HG02852 (cell line): ENCODE measurements at regions not wholly inside any gene's neighbourhood (a gene's known extent, or its start where the extent isn't known, plus 50 kb on each side); places are given as distances from the start of the nearest gene placed in this dataset.

Source experiments
- ATAC-seq: cut with Tn5 transposase; IDR thresholded peaks from one replicate; pipeline ENCODE4 v1.9.1; 2021; ENCODE audit warnings: mild to moderate bottlenecking, moderate library complexity; ENCODE audit not compliant: unreplicated experiment

DNA sequence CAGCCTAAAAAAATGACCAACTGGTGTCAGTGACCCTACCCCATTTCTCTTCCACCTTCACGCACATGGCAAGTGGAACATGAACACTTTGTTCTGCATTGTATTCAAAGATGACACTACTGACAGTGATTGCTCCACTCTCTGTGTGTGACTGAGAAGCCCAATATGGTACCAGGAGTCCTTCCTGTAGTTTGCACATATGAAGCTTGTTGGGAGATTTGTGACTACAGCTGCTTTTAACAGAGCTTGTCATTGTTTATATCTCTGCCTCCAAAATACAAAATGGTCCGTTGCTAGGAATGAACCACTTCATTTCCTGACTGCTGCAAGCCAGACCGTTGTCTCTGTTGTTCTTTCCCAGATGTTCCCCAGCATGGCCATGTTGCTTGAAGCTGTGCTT lies 140.3 kb upstream of the TCF21 start:
- no peak for ATAC-seq

DNA sequence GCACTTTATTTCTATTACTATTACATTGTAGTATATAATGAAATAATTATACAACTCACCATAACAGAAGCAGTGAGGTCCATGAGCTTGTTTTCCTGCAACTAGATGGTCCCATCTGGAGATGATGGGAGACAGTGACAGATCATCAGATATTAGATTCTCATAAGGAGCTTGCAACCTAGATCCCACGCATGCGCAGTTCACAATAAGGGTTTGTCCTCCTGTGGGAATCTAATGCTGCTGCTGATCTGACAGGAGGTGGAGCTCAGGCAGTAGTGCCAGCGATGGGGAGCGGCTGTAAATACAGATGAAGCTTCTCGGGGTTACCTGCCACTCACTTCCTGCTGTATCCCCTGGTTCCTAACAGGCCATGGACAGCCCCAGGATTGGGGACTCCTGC lies 139.5 kb upstream of the TCF21 start:
- ATAC-seq: no peak

GRCh38 chr6:133752129-133752528 lies 136.8 kb upstream of the TCF21 start:
- ATAC-seq: no peak

DNA sequence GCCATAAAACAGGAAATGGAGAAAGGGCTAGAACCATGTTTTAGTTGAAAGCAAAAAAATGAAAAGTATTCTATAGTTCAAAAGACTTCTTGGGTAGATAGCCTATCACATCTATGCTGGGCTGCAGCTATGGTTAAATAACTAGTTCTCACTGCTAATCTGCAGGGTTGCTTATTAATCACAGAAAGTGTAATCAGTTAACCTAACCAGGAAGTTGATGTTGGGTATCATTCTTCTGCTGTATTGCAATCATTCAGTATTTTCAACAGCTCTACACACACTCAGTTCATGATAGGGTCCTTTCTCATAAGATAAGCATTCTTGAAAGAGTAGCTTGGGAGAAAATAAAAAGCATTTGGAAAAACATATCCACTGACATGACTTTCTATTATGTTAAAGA lies 135.2 kb upstream of the TCF21 start:
- ATAC-seq: no peak

- no peak for ATAC-seq
Measured at GRCh38 chr6:133754298-133754697, 134.6 kb upstream of the TCF21 start.

DNA sequence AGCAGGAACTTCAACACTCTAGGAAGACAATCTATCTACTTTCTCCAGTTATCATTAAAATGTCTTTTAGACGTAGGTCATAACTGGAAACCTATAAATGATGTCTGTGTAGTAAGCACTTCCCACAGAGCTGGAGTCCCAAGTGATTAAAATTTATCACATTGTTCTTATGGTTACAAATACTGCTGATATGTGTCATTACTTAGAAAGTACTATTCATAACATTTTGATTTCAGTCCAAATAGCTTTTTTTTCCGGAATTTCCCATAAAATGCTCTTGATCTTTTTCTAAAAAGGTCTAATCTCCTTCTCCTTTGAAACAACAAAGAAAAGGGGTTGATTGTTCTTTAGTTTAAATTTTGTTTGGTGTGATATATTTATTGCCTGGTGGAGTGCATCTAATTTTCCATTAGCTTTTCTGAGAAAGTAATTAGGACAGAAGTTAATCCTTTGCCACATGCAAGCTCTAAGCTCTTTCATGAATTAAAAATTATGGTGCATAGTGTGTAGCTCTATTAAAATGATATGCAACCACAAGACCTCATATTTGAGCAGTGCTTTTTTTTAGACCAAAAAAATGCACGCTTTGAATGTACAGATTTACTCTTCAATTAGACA lies 132.7 kb upstream of the TCF21 start:
- ATAC-seq: no peak

DNA sequence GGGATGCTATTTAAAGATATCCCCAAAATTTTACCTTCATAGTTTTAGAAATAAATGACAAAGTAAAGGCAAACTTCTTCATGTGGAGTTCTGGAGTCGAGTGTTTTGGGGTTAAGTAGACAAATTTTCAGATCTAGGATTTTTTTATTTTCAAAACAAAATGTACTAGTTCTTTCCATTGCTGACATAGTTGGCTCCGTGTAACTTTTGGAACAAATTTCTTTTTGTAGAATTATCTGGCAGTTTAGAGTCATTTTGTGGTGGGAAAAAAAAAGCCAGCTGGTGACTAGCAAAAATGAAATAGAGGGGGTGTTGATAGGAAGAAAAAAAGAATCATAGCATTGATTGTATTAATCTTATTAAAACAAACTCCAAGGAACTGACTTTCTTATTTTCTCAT lies 131.6 kb upstream of the TCF21 start:
- ATAC-seq: no peak

DNA sequence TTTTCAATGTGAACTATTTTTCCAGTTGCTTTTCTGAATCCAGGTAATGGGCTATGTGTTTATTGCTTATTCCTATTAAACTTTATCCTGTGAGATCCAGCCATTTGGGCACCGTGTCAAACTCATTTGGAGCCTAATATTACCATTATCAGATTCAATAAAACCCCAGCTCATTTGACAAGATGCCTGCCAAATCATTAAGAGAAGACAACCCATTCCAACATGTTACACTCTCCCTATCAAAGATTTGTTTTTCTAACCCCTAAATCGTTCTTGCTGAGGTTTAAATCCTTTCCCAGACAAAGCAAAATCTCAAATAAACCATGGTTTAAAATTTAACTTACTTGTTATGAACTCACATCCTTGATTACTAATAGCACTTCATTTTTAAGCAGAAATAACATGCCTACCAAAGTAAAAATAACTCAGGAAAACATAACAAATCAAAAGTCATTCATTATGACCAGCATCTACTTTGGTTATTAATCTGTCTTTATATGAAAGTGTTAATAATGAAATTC lies 130.0 kb upstream of the TCF21 start:
- no peak for ATAC-seq

DNA sequence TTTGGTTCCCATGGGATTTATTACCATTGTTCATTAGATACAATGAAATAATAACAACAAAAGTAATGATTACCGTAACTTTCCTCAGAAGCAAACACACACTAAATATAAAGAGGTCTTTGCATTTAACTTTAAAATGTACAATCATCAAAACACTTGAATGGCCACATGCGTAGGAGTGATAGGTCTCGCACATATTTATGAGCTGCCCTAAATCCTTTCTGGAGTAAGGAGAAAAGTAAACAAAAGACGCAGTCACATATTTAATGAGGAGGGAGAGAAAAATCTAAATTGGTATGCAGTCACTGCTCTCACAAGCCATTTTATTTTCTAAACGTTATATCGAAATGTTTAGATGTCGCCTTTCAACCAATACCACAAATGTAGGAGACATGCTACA lies 129.4 kb upstream of the TCF21 start:
- ATAC-seq: no peak

- no peak for ATAC-seq
Measured at GRCh38 chr6:133761706-133762105, 127.2 kb upstream of the TCF21 start.

DNA sequence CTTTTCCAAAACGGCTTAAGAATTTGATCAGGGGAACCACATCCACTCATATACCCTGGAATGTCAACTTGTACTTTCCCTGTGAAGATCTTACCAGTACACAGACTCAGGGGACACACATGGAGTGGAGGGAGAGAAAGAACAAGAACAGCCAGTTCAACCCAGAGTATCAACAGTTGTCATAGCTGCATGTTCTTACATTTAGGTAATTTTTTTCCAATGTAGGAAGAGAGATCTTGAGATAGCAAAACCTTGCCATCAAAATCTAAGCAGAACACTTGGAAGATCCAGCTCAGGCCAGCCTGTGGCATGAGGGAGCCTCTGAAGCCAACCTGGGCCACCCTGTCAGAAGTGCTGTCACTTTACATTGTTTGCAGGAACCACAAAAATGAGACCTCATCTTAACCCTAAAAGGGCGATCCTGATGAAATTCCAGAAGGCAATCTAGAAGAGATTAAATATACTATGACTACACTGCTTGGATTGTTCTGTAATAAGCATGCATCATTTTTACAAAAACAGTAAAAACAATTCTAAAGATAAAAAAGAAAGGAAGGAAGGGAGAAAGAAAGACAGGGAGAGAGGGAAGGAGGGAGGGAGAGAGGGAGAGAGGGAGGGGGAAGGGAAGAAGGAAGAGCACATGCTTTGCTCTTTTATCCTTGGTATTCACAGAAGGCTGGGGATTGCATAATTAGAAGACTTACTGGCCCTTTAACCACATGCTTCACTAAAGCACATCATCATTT lies 124.7 kb upstream of the TCF21 start:
- ATAC-seq: no peak

- ATAC-seq: no peak
Measured at GRCh38 chr6:133764754-133765208, 124.1 kb upstream of the TCF21 start.

DNA sequence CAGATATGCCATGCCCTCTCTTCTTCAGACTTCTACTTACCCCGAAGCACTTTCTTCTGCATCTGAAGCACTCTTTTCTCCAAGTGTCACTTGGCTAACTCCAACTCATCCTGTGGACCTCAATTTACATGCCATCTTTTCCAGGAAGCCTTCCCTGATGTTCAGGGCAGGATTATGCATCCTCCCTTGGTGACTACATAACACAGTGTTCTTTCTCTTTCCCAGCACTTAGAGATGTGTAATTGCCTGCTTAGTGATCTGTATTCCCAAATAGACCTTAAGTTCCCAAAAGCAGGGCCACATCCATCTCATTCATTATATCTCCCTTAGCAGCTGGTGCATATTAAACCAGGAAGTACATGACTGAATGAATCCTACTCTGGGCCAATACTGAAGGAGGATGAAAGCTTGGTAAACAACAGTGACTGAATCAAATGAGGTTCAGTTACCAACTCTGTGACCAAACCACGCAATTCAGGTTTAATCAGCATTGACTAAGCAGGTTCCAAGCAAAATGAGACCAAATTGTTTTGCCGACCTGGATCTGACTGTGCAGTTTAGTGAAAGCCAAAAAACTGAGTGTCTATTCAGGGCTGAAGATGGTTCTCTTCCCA lies 121.4 kb upstream of the TCF21 start:
- ATAC-seq: no peak

- ATAC-seq: no peak
Measured at GRCh38 chr6:133768656-133769295, 120.1 kb upstream of the TCF21 start.

- no peak for ATAC-seq
Measured at GRCh38 chr6:133769463-133769862, 119.5 kb upstream of the TCF21 start.

DNA sequence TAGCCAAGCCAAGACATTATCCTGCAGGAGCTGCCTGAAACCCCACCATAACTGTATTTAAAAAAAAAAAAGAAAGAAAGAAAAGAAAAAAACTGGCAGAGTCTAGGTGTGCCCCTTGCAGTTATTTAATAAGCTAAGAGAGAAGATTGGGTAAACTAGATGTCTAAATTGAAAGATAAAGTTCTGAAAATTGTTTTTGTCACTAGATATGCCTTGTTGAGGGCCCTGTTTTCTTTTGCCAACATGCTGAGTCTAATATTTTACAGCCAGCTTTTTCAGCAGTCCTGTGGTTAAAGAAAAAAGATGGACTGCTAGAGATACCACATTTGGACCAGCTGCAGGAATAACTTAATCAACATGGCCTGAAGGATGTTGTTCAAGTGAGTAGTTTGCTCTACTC lies 116.3 kb upstream of the TCF21 start:
- ATAC-seq: no peak

GRCh38 chr6:133773776-133774175 lies 115.1 kb upstream of the TCF21 start:
- no peak for ATAC-seq

GRCh38 chr6:133774356-133774755 lies 114.6 kb upstream of the TCF21 start:
- no peak for ATAC-seq

- ATAC-seq: no peak
Measured at GRCh38 chr6:133778414-133779130, 110.3 kb upstream of the TCF21 start.

- no peak for ATAC-seq
Measured at GRCh38 chr6:133779916-133780695, 108.8 kb upstream of the TCF21 start.
